Stimulated activated CD8-positive, alpha-beta memory T cell treated with anti-CD3 and anti-CD28 coated beads, Interleukin-4, amount 100 ng/mL, for 48 hours (primary cell): ENCODE measurements at regions not wholly inside any gene's neighbourhood (a gene's known extent, or its start where the extent isn't known, plus 50 kb on each side); places are given as distances from the start of the nearest gene placed in this dataset.
A peak's percentile ranks its signal among the peaks of the same experiment; 100 is the strongest.
"Not testable (repeated sequence)": the region's sequence is repeated elsewhere in the genome, so short reads cannot be mapped to it uniquely, and the experiment has no call there.

ENCODE experiments used
- DNase-seq: peaks from one replicate; pipeline ENCODE4 v3.0.0-alpha.2; 2020

DNA sequence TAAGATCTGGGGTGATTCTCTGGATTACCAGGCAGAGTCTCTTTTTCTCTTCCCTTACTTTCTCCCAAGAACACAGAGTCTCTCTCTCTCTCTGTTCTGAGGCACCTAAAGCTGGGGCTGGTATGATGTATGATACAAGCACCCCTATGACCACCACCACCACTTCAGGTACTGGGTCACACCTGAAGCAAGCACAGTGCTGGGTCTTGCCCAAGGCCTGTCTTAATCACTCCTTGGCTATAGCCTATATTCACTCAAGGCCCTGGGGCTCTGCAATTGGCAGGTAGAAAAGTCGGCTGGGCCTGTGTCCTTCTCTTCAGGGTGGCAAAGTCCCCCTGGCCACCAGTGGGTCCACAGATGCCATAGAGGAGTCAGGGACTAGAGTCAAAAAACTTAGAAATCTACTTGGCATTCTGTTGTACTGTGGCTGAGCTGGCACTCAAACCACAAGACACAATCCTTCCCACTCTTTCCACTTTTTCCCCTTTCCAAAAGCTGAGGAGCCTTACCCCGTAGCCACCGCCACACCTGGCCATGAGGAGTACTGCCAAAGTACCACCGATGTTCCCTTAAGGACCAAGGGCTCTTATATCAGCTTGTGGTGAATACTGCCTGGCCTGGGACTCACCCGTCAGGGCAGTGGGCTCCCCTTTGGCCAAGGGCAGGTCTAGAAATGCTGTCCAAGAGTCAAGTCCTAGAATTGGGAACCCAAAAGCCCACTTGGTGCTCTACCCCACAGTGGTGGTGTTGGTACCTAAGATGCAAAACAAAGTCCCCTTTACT, 159.2 kb downstream of the POTEM start:
- not testable (repeated sequence) for DNase-seq

DNA sequence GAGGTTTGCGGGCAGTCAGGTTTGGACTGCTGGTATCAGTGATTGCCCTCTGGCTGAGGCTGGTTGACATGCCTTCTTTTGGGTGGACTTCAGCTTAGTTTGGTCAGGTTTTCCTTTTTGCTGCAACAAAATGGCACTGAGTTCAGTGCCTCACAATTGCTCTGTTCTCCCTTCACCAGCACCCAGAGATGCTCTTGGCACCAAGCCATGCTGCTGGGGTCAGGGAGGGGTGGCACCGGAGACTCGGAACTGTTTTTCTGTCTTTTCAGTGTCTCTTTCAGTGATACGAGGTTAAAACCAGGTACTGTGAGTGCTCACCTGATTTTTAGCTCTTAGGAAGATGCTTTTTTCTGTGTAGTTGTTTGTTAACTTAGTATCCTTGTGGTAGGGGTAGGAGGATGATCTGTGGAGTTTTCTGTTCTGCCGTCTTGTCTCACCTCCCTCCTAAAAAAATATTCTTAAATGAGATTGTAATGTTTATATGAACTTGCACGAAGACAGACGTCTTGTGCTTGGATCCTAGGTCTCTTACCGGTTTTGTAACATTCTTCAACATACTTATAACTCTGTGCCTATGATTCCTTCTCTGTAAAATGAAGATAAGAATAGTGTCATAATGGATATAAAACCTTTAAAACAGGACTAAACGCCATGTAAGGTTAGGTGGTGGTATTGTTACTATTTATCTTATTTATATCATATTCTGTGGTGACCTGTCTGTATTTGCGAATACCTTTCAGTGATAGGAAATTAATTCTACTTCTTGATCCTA, 160.6 kb downstream of the POTEM start:
- not testable (repeated sequence) for DNase-seq

DNA sequence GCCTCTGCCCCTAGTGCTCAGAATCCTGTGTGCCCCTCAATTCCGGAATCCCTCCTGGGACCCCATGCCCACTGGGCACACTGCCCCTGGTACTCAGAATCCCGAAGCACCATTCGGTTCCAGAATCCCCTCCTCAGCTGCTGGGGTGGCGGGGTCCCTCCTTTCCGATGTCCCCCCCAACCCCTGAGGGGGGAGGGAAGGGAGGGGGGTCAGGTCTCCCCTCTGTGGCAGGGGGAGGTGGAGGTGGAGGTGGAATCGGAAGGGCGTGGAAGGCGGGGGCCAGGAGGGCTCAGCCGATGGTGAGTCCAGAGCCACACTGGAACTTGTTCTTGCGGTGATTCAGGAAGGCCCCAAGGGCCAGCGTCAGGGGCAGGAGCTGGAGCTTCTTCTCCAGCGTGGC, 164.3 kb downstream of the POTEM start:
- not testable (repeated sequence) for DNase-seq

GRCh38 chr14:19132013-19132835, 165.0 kb downstream of the POTEM start:
- DNase-seq: not testable (repeated sequence)

DNA sequence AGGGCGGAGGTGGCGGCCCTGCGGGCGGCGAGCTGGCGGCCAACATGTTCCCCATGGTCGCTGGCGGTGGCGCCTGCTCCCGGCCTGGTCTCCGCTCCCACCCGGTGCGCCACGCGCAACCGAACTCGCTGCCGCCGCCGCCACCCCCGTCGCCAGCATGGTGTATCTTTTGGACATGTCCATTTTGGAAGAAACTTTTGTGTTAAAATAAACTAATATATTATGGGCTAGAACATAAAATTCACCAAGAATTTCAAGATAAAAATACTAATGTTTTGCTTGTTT, 165.5 kb downstream of the POTEM start:
- not testable (repeated sequence) for DNase-seq

DNA sequence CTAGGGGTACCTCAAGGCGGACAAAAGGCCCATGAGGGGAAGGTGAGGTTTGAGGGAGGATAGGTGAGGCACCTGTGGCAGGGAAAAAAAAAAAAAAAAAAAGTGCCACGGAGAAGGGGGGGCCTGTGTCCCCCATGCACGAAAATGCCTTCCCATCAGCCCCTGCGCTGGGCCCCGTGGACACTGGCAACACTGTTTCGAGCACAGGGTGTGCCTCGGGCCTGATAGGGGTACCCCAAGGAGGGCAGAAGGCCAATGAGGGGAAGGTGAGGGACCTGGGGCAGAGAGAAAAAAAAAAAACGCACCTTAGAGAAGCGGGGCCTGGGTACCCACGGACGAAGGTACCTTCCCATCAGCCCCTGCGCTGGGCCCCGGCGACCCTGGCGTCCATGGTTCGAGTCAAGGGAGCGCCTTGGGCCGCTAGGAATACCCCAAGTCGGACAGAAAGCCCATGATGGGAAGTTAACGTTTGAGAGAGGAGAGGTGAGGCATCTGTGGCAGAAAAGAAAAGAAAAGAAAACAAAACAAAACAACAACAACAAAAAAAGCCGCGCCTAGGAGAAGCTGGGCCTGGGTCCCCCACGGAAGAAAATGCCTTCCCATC, 190.0 kb downstream of the POTEM start:
- DNase-seq: not testable (repeated sequence)

GRCh38 chr14:19158012-19158411, 190.8 kb downstream of the POTEM start:
- not testable (repeated sequence) for DNase-seq

- DNase-seq: not testable (repeated sequence)
Measured at GRCh38 chr14:19158588-19158987, 191.4 kb downstream of the POTEM start.

- peak; percentile 20 for DNase-seq
Measured at GRCh38 chr14:19159003-19159625, 191.9 kb downstream of the POTEM start.

GRCh38 chr14:19160379-19160778, 193.1 kb downstream of the POTEM start:
- peak; percentile 25 for DNase-seq

DNA sequence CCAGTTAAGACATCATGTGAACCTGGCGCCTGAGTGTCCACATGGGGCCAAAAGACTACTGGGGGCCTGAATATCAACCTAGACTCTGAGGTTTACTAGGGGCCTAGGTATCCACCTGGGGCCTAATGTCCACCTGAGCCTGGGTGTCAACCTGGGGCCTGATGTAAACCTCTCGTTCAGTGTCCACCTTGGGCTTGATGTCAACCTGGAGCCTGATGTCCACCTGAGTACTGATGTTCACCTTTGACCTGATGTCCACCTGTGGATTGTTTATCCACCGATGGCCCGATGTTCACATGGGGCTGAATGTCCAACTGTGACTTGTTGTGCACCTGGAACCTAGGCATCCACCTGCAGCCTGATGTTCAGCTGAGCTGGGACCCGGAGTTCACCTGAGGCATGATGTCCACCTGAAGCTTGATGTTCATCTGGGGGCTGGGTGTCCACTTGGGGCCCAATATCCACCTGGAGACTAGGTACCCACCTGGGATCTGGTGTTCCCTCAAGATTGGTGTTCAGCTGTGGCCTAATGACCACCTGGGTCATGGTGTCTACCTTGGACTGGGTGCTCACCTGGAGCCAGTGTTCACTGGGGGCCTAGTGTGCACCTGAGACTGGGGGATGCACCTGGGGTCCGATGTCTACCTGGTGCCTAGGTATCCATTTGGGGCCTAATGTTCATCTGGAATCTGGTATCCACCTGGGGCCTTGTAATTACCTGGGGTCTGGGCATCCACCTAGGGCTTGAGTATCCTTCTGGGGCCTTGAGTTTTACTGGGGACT, 194.2 kb downstream of the POTEM start:
- peak; percentile 27 for DNase-seq

DNA sequence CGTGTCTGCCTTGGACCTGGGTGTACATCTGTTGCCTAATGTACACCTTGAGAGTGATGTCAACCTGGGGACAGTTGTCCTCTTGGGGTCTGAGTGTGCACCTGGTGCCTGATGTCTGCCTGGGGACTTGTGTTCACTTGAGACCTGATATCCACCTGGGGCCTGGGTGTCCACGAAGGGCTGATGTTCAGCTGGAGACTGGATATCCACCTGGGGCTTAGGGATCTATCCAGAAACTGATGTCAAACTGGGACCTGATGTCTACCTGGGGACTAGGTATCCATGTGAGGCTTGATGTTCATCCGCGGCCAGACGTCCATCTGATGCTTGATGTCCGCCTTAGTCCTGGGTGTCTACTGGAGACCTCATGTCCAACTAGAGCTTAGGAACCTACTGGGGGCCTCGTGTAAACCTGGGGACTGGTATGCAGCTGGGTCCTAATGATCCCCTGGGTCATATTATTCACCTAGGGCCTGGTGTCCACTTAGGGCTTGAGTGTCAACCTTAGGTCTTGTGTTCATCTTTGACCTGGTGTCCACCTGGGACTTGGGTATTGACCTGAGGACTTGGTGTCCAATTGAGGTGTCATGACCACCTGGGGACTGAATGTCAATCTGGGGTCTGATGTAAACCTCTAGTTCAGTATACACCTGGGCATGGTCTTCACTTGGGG, 194.9 kb downstream of the POTEM start:
- peak; percentile 20 for DNase-seq

DNA sequence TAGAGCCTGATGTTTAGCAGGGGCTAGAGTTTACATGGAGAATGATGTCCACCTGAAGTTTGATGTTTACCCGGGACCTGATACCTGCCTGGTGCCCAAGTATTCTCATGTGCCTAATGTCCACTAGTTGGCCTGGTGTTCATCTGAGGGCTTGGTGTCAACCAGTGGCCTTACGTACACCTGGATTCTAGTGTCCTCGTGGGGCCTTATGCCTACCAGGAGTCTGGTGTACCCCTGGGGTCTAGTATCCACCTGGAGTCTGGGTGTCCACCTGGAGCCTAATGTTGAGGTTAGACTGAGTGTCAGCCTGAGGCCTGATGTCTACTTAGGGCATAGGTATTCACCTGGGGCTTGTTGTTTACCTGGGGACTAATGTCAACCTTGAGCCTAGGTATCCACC, 195.7 kb downstream of the POTEM start:
- DNase-seq: not testable (repeated sequence)

DNA sequence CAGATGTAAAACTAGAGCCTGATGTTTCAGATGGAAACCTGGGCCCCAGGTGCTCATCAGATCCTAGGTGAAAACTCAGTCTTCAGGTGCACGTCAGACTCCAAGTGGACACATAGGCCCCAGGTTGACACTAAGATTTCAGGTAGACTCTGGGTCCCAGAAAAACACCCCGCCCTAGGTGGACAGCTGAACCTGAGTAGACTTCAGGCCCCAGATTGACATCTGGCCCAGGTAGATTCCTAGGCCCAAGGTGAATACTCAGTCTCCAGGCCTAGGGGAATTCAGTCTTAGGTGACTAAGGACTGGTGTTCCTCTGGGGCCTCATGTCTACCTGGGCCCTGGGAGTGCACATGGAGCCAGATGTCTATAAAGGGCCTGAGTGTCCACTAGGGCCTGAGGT, 196.7 kb downstream of the POTEM start:
- not testable (repeated sequence) for DNase-seq

- DNase-seq: not testable (repeated sequence)
Measured at GRCh38 chr14:19164426-19164825, 197.2 kb downstream of the POTEM start.

DNA sequence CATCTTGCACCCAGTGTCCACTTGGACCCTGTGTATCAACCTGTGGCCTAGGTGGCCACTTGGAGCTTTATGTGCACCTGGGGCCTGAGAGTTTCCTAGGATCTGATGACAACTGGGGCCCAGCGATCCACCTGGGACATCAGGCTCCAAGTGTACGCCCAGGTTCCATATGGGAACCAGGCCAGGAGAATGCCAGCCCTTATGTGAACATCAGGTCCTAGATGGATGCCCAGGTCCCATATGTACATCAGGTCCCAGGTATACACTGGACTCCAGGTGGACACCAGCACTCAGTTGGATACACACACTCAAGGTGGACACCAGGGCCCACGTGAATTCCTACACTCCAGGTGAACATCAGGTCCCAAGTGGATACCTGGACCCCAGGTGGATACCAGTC, 198.8 kb downstream of the POTEM start:
- not testable (repeated sequence) for DNase-seq

DNA sequence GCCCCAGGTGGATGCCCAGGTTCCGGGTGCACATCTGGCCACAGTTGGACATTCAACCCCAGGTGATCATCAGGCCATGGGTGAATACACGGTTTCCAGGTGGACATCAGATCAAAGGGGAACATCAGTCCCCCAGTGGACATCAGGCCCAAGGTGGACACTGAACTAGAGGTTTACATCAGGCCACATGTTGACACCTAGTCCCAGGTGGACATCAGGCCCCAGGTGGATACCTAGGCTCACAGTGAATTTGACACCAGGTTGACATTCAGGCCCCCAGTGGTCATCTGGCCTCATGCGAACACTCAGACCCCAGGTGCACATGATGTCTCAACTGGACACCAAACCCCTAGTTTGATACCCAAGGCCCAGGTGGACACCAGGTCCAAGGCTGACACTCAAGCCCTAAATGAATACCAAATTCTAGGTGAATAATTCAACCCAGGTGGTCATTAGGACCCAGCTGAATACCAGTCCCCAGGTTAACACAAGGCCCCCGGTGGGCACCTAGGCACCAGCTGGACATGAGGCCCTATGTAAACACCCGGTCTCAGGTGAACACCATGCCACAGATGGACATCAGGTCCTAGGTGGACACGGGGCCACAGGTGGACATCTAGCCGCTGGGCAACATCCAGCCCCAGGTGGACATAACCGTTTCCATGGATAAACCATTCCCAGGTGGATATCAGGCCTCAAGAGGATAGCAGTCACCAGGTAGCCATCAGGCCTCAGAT, 200.4 kb downstream of the POTEM start:
- DNase-seq: not testable (repeated sequence)

DNA sequence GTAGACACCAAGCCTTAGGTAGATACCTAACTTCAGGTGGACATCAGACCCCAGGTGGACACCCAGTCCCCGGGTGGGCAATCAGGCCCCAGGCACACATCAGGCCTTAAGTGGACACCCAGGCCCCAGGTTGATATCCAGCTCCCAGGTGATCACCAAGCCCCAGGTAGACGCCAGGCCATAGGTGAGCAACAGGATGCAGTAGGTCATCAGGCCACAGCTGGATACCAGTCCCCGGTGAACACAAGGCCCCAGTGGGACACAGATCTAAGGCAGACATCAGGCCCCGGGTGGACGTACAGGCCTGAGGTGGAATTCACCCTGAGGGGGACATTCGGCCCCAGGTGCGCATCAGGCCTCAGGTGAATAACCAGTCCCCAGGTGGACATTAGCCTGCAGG, 201.0 kb downstream of the POTEM start:
- DNase-seq: not testable (repeated sequence)

- DNase-seq: not testable (repeated sequence)
Measured at GRCh38 chr14:19169561-19170362, 202.5 kb downstream of the POTEM start.
